H9 (cell line): ENCODE measurements at regions not wholly inside any gene's neighbourhood (a gene's known extent, or its start where the extent isn't known, plus 50 kb on each side); places are given as distances from the start of the nearest gene placed in this dataset.

ENCODE experiments used
- DNase-seq: peaks from one replicate; pipeline ENCODE4 v3.0.0-alpha.2; 2017
- H2AFZ ChIP-seq: one replicate; pipeline ENCODE4 v1.6.1; 2013; ENCODE audit warnings: mild to moderate bottlenecking, low read length, control low read depth, moderate library complexity
- H2AK5ac ChIP-seq: 2 replicates; pipeline ENCODE4 v1.6.1; 2013; ENCODE audit warnings: low read length, control low read depth, mixed read lengths; ENCODE audit not compliant: insufficient read length
- H2BK120ac ChIP-seq: one replicate; pipeline ENCODE4 v1.6.1; 2013; ENCODE audit warnings: low read depth, mild to moderate bottlenecking, low read length, control low read depth, inconsistent platforms; ENCODE audit not compliant: poor library complexity, severe bottlenecking
- H2BK12ac ChIP-seq: 2 replicates; pipeline ENCODE4 v1.6.1; 2013; ENCODE audit warnings: low read length, control low read depth, mixed read lengths, low read depth; ENCODE audit not compliant: insufficient read length
- H2BK15ac ChIP-seq: 2 replicates; pipeline ENCODE4 v1.6.1; 2013; ENCODE audit warnings: low read depth, low read length, control low read depth
- H2BK20ac ChIP-seq: one replicate; pipeline ENCODE4 v1.6.1; 2013; ENCODE audit warnings: low read depth, mild to moderate bottlenecking, low read length, control low read depth, inconsistent platforms; ENCODE audit not compliant: poor library complexity, severe bottlenecking
- H2BK5ac ChIP-seq: 2 replicates; pipeline ENCODE4 v1.6.1; 2013; ENCODE audit warnings: low read length, control low read depth, mixed read lengths; ENCODE audit not compliant: insufficient read length
- H3K14ac ChIP-seq: 2 replicates; pipeline ENCODE4 v1.6.1; 2013; ENCODE audit warnings: low read length, control low read depth; ENCODE audit not compliant: insufficient read depth
- H3K18ac ChIP-seq: 2 replicates; pipeline ENCODE4 v1.6.1; 2013; ENCODE audit warnings: low read depth, mild to moderate bottlenecking, mixed read lengths, low read length, control low read depth; ENCODE audit not compliant: insufficient read length
- H3K23ac ChIP-seq: 2 replicates; pipeline ENCODE4 v1.6.1; 2013; ENCODE audit warnings: low read length, control low read depth, mixed read lengths, low read depth; ENCODE audit not compliant: insufficient read length
- H3K23me2 ChIP-seq: 2 replicates; pipeline ENCODE4 v1.6.1; 2013; ENCODE audit warnings: low read depth, mild to moderate bottlenecking, mixed read lengths, low read length, control low read depth; ENCODE audit not compliant: insufficient read length, poor library complexity, severe bottlenecking
- H3K27ac ChIP-seq: 2 replicates; pipeline ENCODE4 v1.5.1; 2013; ENCODE audit warnings: low read length, control low read depth, mixed read lengths, low read depth; ENCODE audit not compliant: insufficient read length
- H3K27me3 ChIP-seq: 2 replicates; pipeline ENCODE4 v1.6.1; 2013; ENCODE audit warnings: low read length, control low read depth, inconsistent platforms; ENCODE audit not compliant: insufficient read depth
- H3K4ac ChIP-seq: 2 replicates; pipeline ENCODE4 v1.6.1; 2013; ENCODE audit warnings: low read depth, mild to moderate bottlenecking, control low read depth, inconsistent platforms, low read length, moderate library complexity
- H3K4me1 ChIP-seq: 2 replicates; pipeline ENCODE4 v1.6.1; 2013; ENCODE audit warnings: low read length, control low read depth, inconsistent platforms; ENCODE audit not compliant: insufficient read depth
- H3K4me2 ChIP-seq: 2 replicates; pipeline ENCODE4 v1.6.1; 2013; ENCODE audit warnings: low read length, control low read depth, mixed read lengths; ENCODE audit not compliant: insufficient read length, insufficient read depth
- H3K56ac ChIP-seq: 2 replicates; pipeline ENCODE4 v1.6.1; 2013; ENCODE audit warnings: low read depth, mild to moderate bottlenecking, mixed read lengths, low read length, control low read depth; ENCODE audit not compliant: insufficient read length
- H3K79me1 ChIP-seq: 2 replicates; pipeline ENCODE4 v1.6.1; 2013; ENCODE audit warnings: low read depth, mild to moderate bottlenecking, moderate library complexity, low read length, control low read depth, inconsistent platforms; ENCODE audit not compliant: insufficient read depth, poor library complexity, severe bottlenecking
- H3K79me2 ChIP-seq: 2 replicates; pipeline ENCODE4 v1.6.1; 2013; ENCODE audit warnings: low read length, control low read depth, inconsistent platforms; ENCODE audit not compliant: insufficient read depth
- H3K9ac ChIP-seq: 2 replicates; pipeline ENCODE4 v1.6.1; 2013; ENCODE audit warnings: low read length, control low read depth, mixed read lengths; ENCODE audit not compliant: insufficient read length; ENCODE audit errors: extremely low read depth
- H3K9me3 ChIP-seq: one replicate; pipeline ENCODE4 v1.6.1; 2013; ENCODE audit warnings: low read depth, low read length, inconsistent platforms; ENCODE audit not compliant: control insufficient read depth
- H3T11ph ChIP-seq: one replicate; pipeline ENCODE4 v1.6.1; 2013; ENCODE audit warnings: mild to moderate bottlenecking, low read length, control low read depth, inconsistent platforms
- H4K20me1 ChIP-seq: one replicate; pipeline ENCODE4 v1.6.1; 2013; ENCODE audit not compliant: control insufficient read depth, insufficient read length, insufficient read depth
- H4K5ac ChIP-seq: 2 replicates; pipeline ENCODE4 v1.6.1; 2013; ENCODE audit warnings: low read depth, mild to moderate bottlenecking, mixed read lengths, low read length, control low read depth; ENCODE audit not compliant: insufficient read length
- H4K8ac ChIP-seq: replicated peaks from 2 replicates; pipeline ENCODE4 v1.6.1; 2013; ENCODE audit warnings: low read length, control low read depth, mixed read lengths, low read depth; ENCODE audit not compliant: insufficient read length
- H4K91ac ChIP-seq: 2 replicates; pipeline ENCODE4 v1.6.1; 2013; ENCODE audit warnings: low read depth, mild to moderate bottlenecking, moderate library complexity, mixed read lengths, low read length, control low read depth; ENCODE audit not compliant: insufficient read length
- H3K27ac Mint-ChIP-seq, 3 experiments: 2 replicates in 2 of 3; 3 replicates in 1 of 3; pipeline ENCODE4 v1.8.0; 2020 to 2021; ENCODE audit warnings: mixed read lengths in 3 of 3, mild to moderate bottlenecking in 1 of 3, moderate library complexity in 1 of 3
- H3K27me3 Mint-ChIP-seq: 2 replicates; pipeline ENCODE4 v1.8.0; 2021; ENCODE audit warnings: low read depth, mild to moderate bottlenecking, moderate library complexity, mixed read lengths
- H3K36me3 Mint-ChIP-seq, 3 experiments: 2 replicates in 2 of 3; 3 replicates in 1 of 3; pipeline ENCODE4 v1.8.0; 2020 to 2021; ENCODE audit warnings: low read depth in 3 of 3, mixed read lengths in 3 of 3; ENCODE audit not compliant: insufficient read depth in 1 of 3
- H3K4me1 Mint-ChIP-seq, 2 experiments: 2 replicates each; pipeline ENCODE4 v1.8.0; 2020; ENCODE audit warnings: mixed read lengths in 2 of 2
- H3K4me3 Mint-ChIP-seq, 2 experiments: 2 replicates in 1 of 2; 3 replicates in 1 of 2; pipeline ENCODE4 v1.8.0; 2020 to 2021; ENCODE audit warnings: mild to moderate bottlenecking in 2 of 2, mixed read lengths in 2 of 2, moderate library complexity in 1 of 2
- H3K9me3 Mint-ChIP-seq, 2 experiments: 2 replicates in 1 of 2; 3 replicates in 1 of 2; pipeline ENCODE4 v1.8.0; 2020; ENCODE audit warnings: mild to moderate bottlenecking in 2 of 2, mixed read lengths in 2 of 2, moderate library complexity in 1 of 2
- CTCF ChIP-seq: fragments of 200-600 bp; sonication (generic); conservative IDR thresholded peaks from 3 replicates; pipeline ENCODE4 v1.8.0; 2021; ENCODE audit warnings: antibody characterized with exemption, mild to moderate bottlenecking

DNA sequence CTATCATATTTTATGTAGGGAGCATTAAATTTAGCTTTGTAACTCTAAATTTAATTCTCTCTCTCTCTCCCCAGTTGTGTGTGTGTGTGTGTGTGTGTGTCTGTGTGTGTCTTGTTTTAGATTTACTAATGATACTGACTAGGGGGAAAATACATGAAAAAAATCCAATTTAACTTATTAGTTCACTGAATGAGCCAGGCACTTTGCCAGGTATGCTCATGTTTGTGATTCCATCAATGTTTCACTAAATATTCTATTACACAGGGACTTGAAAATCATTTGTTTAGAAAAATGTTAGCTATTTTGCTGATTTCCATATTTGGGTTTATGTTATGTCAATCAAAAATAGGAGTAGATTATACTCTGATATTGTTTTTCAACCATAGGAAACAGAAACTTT is 203.7 kb upstream of the ZNF804A start:
- H2BK5ac ChIP-seq = no peak overlapping the region
- no peak overlapping the region for H2BK120ac ChIP-seq
- no peak overlapping the region for H4K5ac ChIP-seq

More for the DNA sequence above, 203.7 kb upstream of the ZNF804A start:
- H3K36me3 Mint-ChIP-seq = no peaks in the 10 kb centered on the region
- Histone ChIP-seq H3T11ph (no peak overlapping the region), H3K23me2 (no peaks in the 10 kb centered on the region), H3K27ac (no peak overlapping the region), H3K4me2 (no peak overlapping the region), H2AK5ac (no peak overlapping the region), H3K9me3 (no peaks in the 10 kb centered on the region), H3K23ac (no peak overlapping the region), H3K79me1 (no peaks in the 10 kb centered on the region), H2BK12ac (no peak overlapping the region), H4K20me1 (no peaks in the 10 kb centered on the region), H3K27me3 (no peaks in the 10 kb centered on the region), H2BK20ac (no peak overlapping the region), H2BK15ac (no peak overlapping the region), H3K18ac (no peak overlapping the region), H3K9ac (no peak overlapping the region), H3K4me1 (no peaks in the 10 kb centered on the region), H3K79me2 (no peaks in the 10 kb centered on the region), H3K14ac (no peak overlapping the region), H4K8ac (no peak overlapping the region), H4K91ac (no peak overlapping the region), H3K4ac (no peak overlapping the region), H2AFZ (no peak overlapping the region), H3K56ac (no peak overlapping the region)
- peak overlapping the region in 1 of 3 experiments; percentile 47; a peak in 1 of 7 replicates for H3K27ac Mint-ChIP-seq
- no peaks in the 10 kb centered on the region for H3K9me3 Mint-ChIP-seq
- TF ChIP-seq CTCF = no peak
- DNase-seq = no peak
- H3K27me3 Mint-ChIP-seq = no peaks in the 10 kb centered on the region; the same call in 1 of the 2 replicates
- H3K4me1 Mint-ChIP-seq = no peaks in the 10 kb centered on the region
- no peak overlapping the region for H3K4me3 Mint-ChIP-seq
